Fibroblast of mammary gland (primary cell): ENCODE measurements at regions not wholly inside any gene's neighbourhood (a gene's known extent, or its start where the extent isn't known, plus 50 kb on each side); places are given as distances from the start of the nearest gene placed in this dataset.

Source experiments
- DNase-seq: peaks from one replicate; pipeline ENCODE4 v3.0.0-alpha.2; 2010; ENCODE audit warnings: low read depth
- H3K4me3 ChIP-seq: 2 replicates; pipeline ENCODE4 v1.5.1; 2011; ENCODE audit warnings: low read depth, mild to moderate bottlenecking, low read length, moderate library complexity; ENCODE audit not compliant: control insufficient read depth
- TF ChIP-seq, protein P1 (sequence below): conservative IDR thresholded peaks from 2 replicates; pipeline ENCODE4 v1.5.1; 2011; ENCODE audit warnings: low read depth, low read length, inconsistent platforms; ENCODE audit not compliant: control insufficient read depth, insufficient read depth

DNA sequence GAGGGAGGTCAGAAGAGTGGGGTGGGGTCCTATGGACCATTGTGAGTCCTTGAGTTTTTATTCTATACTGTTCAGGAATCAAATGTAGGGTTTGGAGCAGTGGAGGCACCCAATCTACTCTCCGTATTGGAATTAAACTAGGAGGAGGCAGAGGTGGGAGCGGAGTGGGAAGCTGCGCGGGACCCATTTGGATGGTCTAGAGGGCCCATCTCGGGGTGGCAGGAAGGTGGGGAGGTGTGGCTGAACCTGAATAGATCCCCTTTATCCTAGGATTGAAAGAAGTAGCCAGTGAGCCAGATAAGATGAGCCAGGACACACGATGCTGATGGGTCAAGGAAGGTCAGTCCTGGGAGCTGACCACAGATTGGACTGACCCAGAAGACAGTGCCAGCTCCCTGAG is 325.8 kb downstream of the AJAP1 start:
- DNase-seq, result no peak
- H3K4me3 ChIP-seq, result no peak overlapping the region
- TF ChIP-seq, protein P1, sequence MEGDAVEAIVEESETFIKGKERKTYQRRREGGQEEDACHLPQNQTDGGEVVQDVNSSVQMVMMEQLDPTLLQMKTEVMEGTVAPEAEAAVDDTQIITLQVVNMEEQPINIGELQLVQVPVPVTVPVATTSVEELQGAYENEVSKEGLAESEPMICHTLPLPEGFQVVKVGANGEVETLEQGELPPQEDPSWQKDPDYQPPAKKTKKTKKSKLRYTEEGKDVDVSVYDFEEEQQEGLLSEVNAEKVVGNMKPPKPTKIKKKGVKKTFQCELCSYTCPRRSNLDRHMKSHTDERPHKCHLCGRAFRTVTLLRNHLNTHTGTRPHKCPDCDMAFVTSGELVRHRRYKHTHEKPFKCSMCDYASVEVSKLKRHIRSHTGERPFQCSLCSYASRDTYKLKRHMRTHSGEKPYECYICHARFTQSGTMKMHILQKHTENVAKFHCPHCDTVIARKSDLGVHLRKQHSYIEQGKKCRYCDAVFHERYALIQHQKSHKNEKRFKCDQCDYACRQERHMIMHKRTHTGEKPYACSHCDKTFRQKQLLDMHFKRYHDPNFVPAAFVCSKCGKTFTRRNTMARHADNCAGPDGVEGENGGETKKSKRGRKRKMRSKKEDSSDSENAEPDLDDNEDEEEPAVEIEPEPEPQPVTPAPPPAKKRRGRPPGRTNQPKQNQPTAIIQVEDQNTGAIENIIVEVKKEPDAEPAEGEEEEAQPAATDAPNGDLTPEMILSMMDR, result no peak

DNA sequence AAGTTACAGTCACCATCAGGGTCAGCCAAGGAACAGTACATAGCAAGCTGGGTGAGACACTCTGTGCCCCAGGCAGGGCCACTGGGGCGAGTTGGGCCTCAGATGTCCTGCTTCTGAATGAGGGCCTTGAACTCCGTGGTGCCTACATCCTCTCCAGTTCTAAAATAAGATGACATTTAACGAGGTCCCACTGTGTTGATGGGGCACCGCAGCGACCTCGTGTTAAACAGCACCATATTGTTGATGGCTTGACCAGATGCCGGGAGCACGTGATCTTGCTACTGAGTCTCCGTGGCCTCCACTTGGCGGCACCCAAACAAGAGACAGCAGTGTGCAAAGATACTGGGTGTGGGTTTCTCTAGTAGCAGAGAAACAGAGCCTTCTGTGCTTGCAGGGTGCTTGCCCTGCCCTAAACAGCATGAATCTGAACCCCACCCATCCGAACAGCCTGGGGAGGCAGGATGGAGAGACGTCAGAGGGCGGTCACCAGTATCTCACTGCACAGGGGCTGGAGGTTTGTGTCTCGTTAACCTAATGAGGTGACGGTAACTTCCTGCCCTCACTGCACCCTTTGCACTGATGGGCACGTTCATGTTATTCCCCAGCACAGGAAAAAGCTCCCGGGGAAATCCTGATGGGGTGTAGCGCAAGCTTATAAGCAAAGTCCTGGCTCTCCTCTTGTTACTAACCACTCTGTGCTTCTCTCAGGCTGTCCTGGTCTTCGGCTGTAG is 324.4 kb downstream of the AJAP1 start:
- no peak for DNase-seq
- no peak overlapping the region for H3K4me3 ChIP-seq
- TF ChIP-seq, protein P1, result no peak

DNA sequence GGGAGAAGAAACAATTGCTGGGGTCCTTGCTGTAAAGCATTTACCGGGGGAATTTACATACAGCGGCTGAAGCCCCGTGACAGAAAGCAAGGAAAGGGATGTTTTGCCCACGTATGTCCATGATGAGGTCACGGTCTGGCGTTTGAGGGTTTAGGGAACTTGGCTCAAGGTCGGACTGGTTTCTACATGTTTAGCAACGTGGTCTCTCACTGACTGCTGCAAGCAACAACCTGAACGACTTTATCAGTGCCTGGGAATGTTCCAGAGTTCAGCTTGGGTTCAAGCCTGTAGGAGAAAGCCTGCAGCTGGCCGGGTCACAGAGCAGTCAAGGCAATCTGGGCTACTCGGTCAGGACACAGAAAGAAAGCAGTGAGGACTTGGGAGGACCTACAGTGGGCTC is 323.3 kb downstream of the AJAP1 start:
- TF ChIP-seq, protein P1, result no peak
- no peak for DNase-seq
- no peak overlapping the region for H3K4me3 ChIP-seq

DNA sequence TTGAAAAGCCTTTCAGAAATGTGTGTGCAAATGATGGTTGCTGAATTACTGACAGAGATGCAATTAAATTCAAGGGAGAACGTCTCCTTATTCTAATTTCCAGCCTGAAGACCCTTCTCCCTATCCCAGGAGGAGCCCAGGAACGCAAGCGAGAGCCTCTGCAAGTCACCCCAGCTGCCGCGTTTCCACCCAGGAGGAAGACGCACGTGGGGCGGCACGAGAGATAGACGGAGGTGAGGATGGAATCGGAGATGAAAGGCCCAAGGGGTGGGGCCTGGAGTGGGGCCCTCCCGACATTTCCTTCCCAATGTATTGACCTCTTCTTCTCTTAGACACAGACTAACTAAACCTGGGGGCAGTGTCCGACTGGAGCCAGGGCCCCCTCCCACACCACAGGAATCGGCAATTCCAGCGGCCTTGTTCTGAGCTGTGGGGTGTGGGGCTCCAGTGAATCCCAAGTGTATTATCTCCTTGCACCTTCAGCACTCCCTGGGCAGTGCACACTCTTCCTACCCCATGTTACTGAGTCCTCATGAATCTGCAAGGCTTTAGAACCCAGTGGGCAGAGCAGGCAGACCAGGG is 322.5 kb downstream of the AJAP1 start:
- no peak overlapping the region for H3K4me3 ChIP-seq
- TF ChIP-seq, protein P1, result no peak
- no peak for DNase-seq

DNA sequence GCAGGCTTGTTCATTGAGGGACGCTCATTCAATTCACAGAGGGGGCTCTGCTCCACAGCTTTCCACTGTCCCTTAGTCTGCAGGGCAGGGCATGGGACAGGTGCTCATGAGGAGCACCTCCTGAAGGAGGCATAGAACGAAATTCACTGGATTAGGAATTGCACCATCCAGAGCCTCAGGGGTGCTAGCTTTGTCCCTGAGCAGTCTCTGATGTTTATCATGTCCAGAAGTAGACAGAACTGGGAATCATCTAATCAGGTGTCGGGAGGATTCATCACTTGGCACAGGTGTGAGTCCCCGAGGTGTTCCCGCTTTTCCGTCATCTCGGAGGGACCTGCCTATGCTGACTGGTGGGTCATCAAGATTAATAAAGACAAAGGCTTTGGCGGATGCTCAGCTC is 321.4 kb downstream of the AJAP1 start:
- H3K4me3 ChIP-seq, result no peak overlapping the region
- TF ChIP-seq, protein P1, result no peak
- no peak for DNase-seq

DNA sequence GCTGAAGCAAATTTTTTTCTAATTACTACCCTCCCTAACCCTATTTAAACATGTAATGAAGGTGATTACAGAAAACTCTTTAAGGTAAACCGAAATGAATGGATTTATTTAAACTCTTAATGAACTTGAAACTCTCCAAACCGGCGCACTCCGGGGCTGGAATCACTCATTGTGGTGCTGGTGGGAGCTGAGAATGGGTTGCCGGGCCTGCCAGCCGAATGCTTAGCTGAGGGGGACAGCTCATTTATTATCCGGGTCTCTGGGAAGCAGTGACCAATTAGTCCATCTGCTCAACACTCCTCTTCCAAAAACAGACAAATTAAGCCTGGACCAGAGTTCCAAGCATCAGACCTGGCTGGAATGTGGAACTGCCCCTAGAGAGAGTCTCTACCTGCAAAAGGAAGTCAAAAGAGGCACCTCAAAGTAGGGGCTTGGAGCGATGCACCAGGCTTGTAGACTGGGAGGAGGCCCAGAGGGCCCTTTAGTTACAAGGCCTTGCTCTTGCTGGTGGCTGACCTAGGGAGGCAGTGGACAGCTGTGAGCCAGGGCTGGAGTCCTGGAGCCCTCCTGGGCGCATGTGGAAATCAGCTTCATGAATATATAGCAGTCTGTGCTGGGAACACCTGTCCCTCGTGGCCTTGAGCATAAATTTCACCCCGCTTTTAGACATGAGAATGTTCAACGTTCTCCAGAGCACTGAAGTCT is 320.7 kb downstream of the AJAP1 start:
- no peak overlapping the region for H3K4me3 ChIP-seq
- TF ChIP-seq, protein P1, result no peak
- no peak for DNase-seq
